Germinal center (tissue), 1 donor: ENCODE measurements at regions not wholly inside any gene's neighbourhood (a gene's known extent, or its start where the extent isn't known, plus 50 kb on each side); places are given as distances from the start of the nearest gene placed in this dataset.
A peak's percentile ranks its signal among the peaks of the same experiment; 100 is the strongest.

Source experiments
- DNase-seq: peaks from one replicate; pipeline ENCODE4 v3.0.0; 2012; ENCODE audit warnings: mixed read lengths, low spot score

DNA sequence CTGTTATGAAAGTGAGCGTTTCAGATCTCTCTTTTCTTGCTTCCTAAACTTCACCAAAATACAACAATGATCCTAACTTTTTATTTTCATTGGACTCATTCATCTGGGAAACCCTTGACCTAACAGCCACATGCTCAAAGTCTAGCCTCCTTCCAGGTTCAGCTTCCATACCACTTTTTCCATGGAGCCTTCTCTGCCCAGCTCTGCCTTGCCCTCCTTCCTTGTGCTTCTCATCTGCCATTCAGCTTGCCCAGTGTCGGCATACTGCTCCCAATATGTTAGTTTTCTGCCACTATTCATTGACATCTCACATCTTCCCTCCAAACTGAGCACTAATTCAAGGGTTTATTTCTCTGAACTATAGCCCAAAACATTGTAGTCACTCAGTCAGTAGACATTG lies 214.7 kb downstream of the RAD51AP2 start:
- DNase-seq: no peak

DNA sequence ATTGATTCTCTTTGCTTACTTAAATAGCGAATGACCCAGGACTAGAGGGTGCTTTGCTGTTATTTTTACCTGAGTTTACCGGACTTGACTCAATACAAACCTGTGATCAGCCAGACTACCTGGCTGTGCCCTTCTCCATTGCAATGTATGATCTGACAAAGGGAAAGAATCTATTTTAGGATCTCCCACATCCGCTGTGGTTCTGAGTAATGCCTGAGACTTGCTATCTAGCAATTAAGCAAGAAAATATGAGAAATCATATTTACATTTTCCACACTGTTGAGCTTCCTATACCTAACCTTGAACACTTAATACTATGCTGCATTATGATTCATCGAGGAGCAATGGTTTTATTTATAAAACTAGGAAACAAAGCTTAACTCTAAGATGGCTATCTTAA lies 215.2 kb downstream of the RAD51AP2 start:
- no peak for DNase-seq

DNA sequence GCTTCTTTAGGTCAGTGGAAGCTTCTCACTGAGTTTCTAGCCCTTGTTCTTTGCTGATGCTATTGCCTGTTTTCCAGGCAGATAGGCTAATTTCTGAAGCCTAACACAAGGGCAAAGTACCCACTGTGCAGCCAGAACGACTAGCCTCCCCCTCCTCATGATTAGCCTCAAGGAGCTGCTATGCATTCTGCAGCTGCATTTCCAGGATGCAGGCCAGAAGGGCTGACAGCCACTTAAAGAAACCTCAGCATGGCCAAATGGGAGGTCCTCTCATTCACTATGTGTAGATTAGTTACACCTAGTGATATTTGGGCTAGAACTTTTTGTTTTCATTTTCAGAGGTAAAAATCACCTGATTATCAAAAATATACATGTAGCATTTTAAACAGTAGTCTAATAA lies 216.0 kb downstream of the RAD51AP2 start:
- no peak for DNase-seq

DNA sequence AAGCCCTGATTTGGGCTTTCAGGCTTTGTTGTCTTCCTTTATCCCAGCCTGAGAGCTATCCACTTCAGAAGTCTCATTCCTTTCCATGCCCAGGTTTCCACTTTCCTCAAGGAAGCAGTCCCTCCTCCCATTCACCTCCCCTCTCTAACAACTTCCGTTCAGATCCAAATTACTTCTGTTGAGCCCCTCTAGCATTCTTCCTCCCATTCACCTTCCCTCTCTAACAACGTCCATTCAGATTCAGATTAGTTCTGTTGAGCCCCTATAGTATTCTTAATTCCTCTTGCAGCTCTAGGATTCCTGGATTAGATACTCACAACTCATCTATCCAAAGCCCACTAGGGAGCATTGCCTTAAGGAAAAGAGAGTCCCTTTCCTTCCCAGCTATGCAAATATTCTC lies 216.8 kb downstream of the RAD51AP2 start:
- no peak for DNase-seq

DNA sequence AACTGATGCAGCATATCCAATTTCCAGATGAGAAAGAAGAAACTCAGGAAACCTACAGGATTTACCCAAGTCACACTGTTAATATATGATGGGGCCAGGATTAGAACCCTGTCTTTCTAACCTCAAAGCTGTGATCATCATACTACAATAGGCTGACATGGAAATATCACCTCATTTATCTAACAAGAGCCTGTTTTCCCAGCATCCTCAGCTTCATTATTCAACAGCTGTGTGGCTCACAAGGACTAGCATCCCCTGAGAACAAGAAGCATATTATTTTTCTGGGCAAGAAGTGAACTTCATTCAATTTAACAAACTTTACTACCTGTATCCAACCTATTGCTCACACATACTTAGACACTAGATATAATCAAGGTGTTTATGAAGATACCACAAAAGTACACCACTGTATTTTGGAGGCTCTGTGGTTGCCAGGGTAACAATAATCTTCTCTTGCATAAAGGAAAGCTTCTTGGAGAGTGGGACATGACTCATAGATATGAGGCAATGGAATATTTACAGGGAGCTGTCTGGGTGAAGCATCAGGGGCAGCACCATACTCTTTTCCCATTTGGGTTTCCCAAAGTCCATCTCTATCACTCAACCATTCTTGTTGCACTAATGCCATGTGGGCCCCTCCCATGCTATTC lies 218.2 kb downstream of the RAD51AP2 start:
- DNase-seq: no peak

DNA sequence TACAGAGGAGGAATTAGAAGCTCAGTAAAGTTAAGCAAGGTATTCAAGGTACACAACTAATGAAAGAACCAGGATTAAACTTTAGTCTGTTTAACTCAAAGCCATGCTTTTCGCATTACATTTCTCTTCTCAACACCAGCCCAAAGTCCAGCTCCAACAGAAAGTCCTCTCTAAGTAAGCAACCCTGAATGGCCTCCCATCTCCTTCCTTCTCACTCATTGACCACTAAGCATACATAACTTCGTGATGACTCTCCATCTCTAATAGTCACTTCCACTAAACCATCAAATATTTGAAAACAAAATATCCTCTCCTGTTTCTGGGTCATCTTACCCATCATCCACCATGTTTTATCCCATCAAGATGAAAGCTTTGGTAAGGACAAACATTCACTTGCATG lies 219.8 kb downstream of the RAD51AP2 start:
- no peak for DNase-seq

DNA sequence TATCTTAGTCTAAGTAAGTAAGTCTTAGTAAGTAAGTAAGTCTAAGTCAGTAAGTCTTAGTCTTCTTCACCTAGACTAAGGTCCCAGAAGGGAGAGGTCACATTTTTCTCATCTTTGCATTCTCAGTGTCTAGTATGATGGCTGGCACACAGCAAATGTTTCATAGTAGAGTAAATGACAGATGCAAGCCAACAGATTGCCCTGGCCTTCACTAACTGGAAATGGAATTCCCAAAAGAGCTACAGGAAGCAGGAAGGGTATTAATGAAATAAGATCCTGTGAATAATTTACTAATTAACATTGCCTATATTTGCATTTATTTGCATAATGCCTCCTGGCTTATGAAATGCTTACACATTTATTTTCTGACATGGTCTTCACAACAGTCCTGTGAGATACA lies 221.6 kb downstream of the RAD51AP2 start:
- no peak for DNase-seq

DNA sequence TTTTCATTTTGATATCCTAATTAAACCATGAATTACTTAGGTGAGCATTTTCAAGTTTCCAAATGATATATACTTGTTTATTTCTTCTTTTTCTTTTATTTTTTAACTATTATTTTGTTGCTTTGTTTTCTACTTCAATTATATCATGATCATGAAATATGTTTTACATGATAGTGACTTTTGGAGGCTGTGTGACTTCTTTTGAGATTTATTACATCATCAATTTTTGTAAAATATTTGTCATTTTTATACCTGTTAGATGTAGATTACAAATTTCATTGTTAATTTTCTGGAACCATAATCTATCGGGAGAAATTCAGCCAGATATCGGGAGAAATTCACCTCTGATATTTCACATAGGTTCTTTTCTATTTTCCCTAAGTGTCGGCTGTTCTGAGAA lies 228.6 kb downstream of the RAD51AP2 start:
- DNase-seq: no peak

DNA sequence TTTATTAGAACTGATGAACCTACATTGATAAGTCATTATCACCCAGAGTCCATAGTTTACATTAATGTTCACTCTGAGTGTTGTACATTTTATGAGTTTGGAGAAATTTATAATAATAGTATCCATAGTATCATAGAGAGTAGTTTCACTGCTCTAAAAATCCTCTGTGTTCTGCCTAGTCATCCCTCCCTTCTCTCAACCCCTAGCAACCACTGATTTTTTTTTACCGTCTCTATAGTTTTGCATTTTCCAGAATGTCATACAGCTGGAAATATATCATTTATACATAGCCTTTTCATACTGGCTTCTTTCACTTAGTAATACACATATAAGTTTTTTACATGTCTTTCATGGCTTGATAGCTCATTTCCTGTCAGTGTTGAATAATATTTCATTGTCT lies 231.1 kb downstream of the RAD51AP2 start:
- no peak for DNase-seq

DNA sequence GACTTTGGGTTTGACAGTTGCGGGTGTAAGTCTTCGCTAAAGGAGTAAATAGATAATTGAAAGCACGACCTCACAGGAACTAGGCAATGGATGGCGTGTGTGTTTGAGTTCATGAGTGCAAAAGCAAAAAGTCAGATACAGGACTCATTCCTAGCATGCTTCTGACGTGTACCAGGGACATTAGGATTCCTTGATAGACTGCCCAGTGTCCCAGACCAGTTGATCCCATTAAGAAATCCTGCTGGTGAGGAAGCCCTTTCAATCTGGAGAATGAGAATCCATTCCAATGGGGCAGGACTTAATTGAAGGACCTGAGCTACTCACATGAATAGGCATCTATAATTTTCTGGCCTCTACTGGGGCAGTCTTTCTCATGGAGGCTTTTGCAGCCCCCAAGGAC lies 235.4 kb downstream of the RAD51AP2 start:
- DNase-seq: no peak

DNA sequence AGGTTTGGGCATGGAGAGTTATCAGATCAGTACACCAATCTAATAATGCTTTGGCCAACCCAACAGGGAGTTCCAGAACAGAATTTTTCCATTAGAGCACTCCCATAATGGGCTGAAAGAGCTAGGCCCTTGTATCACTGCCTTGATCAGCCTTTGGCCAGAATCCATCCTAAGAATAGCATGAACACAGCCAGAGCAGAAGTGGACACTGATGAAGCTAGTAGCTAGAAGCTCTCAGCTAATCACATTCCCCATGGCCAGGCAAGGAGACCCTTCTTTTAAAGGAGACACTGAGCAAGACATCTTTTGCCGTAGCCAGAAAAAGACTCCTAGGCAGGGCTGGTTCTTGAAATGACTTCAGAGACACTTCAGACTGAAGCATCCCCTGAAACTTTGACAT lies 236.0 kb downstream of the RAD51AP2 start:
- no peak for DNase-seq

DNA sequence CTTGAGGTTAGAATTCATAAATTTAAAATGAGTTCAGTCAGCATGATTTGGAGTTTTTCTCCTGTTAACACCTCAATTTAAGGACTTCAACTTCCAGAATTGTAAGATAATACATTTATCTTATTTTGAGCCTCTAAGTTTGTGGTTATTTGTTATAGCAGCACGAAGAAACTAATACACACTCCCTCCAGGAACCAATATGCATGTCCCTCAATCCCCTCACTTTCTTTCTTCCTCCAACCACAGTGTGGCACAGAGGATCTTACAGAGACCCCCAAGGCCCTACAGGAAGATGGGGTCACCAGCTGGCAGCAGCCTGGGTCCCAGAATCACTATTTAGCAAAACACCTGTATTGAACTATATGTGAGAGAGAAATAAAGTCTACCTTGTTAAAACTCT lies 242.0 kb downstream of the RAD51AP2 start:
- DNase-seq: no peak

DNA sequence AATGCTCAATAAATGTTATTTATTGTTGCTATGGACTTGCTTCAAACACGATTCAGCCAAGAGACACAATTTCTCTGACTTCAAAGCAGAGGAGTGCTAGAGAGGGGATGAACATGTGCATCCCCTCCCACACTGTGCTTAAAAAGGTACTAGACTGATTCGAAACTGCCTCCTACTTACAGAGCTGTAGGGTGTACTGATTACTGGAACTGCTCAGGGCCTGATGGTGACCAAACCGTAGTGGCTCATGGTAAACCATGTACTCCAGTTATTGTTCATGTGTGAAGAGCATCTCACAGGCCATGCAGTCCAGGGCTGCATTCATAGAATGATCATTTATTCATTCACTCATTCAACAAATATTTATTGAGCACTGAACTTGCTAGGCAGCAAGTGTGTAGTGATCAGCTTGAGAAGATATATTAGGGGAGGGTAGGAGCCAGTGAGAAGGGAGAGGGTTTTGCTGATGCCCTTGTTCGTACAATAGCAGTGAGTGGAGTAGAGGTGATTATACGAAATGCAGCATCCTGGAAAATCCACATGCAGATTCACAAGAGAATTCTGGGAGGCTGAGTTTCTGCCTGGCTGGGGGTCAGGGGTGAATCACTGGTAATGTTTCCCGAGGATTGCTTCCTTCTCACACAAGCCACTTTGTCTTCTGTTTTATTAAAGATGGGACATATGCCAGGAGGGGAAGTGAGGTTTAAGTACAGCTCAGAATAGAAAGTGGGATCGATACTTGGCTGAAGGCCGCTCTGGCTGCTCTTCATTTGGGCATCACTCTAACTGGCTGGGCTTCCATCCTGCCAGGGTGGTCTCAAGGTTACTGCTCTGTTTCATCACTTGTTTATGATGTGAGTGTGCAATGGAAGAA lies 245.4 kb downstream of the RAD51AP2 start:
- no peak for DNase-seq

DNA sequence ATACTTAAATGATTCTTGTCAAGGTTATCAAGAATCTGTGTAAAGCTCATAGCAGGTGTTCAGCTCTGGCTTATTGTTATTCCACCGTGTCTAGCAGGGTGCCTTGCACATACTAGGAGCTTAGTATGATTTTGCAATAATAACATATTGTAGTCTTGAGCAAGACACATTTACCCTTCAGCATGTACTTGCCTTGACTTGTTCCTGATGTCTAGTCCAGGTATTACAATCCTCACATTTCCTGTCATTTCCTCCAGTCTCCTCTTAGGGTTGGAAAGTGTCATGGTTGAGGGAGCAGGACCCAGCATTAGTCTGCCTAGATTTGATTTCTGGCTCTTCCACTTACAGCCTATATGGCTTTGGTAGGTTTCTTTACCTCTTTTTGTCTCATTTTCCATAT lies 246.1 kb downstream of the RAD51AP2 start:
- DNase-seq: no peak

DNA sequence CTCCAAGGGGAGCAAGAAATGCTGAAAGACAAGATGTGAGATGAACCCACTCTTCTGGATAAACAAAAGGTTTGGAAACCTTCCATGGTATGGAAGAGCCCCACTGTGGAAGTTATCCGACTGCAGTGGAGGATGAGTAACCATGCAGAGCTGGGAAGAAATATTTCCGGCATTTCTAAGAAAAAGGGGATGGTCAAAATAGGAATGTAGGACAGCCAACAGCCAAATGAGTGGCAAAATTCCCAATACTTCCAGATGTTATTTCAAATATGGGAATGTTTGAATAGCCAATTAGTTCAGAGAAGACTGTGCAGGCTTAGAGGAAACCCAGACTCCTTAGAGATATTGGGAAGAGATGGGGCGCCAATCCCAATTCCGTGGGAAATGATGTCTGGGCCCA lies 246.8 kb downstream of the RAD51AP2 start:
- DNase-seq: no peak

DNA sequence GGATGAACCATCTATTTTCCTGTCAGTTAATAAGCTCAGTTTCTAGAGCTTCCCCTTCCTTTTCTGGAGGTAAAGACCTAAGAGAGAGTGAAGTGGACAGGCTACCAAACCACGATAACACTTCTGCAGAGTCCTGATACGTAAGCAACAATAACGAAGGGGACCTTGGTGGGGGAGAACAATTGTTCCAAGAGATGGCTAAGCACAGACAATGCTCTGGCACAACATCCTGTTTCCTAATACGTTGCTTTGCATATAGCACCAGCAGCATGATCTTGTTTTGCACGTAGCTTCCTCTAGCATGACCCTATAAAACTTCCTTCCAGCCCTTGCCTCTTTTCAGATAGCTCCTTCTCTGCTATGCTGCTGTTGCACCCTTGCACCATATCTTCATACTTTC lies 247.3 kb downstream of the RAD51AP2 start:
- peak; percentile 6 for DNase-seq

DNA sequence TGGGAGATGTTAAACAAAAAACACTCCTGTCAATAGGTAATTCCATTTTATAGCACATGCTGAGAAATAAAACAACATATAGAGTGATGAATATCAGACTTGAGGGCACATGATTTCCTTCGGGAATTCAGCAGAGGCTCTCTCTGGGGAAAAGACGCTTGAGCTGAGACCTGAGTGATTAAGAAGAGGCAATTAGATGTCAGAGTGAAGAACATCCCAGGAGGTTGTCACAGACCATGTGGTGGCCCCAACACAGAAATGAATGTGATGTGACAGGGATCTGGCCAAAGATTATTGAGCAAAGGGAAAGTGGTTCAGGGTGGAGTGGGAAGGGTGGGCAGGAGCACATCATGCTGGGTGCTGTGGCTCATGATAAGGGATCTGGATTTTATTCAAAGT lies 254.7 kb downstream of the RAD51AP2 start:
- DNase-seq: no peak

DNA sequence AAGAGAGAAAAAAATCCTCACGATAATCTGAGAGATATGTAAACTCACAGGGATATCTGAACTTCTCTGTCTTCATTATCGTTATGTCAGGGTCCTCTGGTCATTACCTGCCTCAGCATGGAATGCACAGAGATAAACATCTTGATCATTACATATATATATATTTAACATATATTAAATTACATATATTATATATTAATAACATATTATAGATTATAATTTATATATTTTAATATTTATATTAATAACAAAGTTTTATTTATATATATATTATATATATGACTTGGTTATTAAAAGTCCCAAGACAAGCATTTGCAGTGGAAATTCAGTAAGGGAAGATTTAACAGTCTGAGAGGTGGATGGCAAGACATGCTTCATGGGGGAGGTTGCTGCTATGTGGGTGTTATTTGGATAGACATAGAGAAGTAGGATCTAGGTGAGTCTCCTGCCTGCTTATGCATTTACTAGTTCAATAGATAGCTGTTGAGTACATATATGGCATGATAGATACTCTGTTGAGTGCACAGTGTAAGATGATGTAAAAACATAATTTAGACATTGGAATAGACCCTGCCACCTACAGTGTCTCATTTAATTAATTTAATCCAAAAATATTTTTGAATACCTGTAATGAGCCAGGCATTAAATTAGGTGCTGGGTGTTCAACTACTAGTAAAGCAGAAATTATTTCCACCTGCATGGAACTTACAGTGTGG lies 255.2 kb downstream of the RAD51AP2 start:
- no peak for DNase-seq

DNA sequence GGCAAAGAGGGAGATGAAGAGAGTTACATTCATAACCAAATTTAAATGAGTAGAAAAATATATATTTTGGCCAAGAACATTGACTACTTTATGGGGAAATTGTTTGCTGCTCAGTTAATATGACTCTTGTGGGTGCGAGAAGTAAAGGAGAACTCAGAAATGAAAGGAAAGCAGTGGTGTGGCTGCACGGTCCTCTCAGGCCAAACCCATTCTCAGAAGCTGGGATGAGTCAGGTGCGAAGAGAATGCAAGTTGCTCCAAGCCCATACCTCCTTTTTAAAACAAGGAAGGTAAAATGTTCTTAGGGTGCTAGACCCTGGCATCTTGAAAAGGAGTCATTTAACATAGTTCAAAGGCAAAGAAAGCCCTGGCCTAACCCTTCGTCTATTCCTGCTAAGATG lies 258.6 kb downstream of the RAD51AP2 start:
- DNase-seq: no peak

DNA sequence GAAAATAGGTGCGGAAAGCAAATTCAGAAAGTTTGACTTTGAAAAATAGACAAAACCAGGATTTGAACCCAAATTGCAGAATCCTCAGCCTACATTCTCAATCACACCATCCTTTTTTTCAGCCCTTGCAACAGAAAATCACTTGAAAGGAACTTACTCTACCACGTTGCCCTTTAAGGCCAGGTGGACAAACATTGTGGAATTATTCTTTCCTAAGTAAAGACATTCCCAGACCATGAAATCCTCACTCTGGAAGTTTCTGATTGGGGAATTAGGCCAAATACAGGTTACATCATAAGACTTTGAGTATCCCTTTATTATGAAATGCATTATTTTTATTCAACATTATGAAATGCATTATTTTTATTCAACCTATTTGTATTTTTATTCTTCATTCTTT lies 259.4 kb downstream of the RAD51AP2 start:
- DNase-seq: no peak

DNA sequence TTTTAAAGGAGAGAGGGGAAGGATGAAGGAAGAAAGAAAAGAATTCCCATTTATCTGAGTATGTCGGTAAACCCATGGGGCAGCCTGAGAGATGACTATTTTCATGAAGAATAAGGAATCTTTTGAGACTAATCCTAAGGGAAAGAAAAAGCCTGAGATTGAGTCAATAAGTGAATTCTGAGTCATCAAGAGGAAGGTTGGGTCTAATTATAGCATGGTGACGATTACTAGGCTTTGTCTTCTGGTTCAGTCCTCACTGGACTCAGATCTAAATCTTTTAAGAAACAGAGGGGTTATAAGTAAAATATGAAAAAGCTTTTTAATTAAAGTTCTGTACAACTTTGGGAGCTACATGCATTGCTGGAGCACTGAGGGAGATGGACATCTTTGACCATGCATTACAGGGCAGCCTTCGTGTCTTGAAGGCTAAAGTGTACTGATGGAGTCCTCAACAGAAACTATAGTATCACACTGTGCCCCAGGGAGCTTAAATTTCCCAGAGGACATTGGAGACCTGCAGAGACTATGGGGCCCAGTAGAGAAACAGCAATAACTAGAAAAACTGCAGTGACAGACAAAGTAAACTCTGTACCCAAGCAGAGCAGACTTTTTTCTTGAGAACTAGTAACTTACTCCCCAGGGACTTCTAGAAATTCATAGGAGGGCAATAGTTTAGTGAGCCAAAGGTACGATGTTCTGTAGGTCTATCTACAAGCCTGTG lies 260.9 kb downstream of the RAD51AP2 start:
- DNase-seq: no peak

DNA sequence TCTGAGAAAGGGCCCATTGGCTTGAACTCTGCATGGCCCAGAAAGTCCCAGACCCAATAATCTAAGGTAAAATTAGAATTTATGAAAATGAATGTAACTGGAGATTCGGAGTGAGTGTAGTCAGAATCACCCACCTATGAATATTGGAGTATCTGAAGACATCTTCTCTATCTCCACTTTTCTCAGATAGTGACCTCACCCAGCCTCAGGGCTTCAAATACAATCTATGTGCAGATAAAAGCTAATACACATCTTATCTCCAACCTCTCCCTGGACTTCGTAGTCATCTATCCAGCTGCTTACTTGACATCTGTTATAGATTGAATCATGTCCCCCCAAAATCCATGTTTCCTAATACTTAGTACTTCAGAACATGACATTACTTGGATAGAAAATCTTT lies 263.2 kb downstream of the RAD51AP2 start:
- no peak for DNase-seq

DNA sequence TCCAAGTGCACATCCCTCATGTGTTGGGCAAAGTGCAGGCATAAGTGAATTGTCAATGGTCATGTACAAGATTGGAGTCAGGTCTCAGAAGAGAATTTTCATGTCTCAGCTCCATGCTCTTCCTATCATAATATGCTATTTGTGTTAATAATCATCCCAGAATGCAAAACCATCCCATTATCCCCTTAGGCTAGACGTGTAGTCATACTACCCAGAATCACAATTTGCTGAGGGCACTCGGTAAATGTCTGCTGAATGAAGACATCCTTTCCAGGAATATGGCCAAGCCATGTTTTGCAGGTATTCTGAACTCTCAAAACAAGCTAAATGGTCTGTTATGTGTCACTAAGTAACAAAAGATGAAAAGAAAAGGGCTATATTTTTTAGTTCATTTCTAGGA lies 263.8 kb downstream of the RAD51AP2 start:
- no peak for DNase-seq
